ENCODE measurements at regions not wholly inside any gene's neighbourhood (a gene's known extent, or its start where the extent isn't known, plus 50 kb on each side); places are given as distances from the start of the nearest gene placed in this dataset.

GRCh38 chr5:87053146-87053545 is 214.5 kb upstream of the RASA1 start:
- H3K4me2 ChIP-seq (ENCODE audit: low read depth, low read length, poor library complexity, severe bottlenecking) = no peak overlapping the region
- H3K4me3 ChIP-seq (ENCODE audit: insufficient read depth, low read length, poor library complexity, severe bottlenecking) = no peak overlapping the region
- TF ChIP-seq EZH2phosphoT487 (conservative IDR thresholded peaks at IDR 0.05; ENCODE audit: low read length) (no peak), CTCF (IDR thresholded peaks at IDR 0.05; ENCODE audit: insufficient read depth, low read length, poor library complexity, severe bottlenecking) (no peak)
- H3K79me2 ChIP-seq (ENCODE audit: insufficient read depth, low read length) = no peaks in the 10 kb centered on the region
- H2AFZ ChIP-seq (ENCODE audit: low read depth, low read length, severe bottlenecking) = no peak overlapping the region
- H3F3A ChIP-seq (ENCODE audit: insufficient read depth) = no peaks in the 10 kb centered on the region
- H3K36me3 ChIP-seq (ENCODE audit: low read length) = no peaks in the 10 kb centered on the region
- H3K9me3 ChIP-seq (ENCODE audit: insufficient read depth, low read length) = no peaks in the 10 kb centered on the region
- H3K9ac ChIP-seq (ENCODE audit: low read length) = no peak overlapping the region
- no peaks in the 10 kb centered on the region for H3K9me2 ChIP-seq (replicated peaks; ENCODE audit: insufficient read depth, low read length)
- H3K27me3 ChIP-seq (ENCODE audit: low read length) = no peaks in the 10 kb centered on the region
- no peaks in the 10 kb centered on the region for H4K20me1 ChIP-seq (ENCODE audit: low read depth, low read length)
- H3K27ac ChIP-seq (ENCODE audit: low read depth, low read length) = no peak overlapping the region

- no peak overlapping the region for H3K27ac ChIP-seq (ENCODE audit: low read depth, low read length)
- no peaks in the 10 kb centered on the region for H3K36me3 ChIP-seq (ENCODE audit: low read length)
- no peaks in the 10 kb centered on the region for H3K79me2 ChIP-seq (ENCODE audit: insufficient read depth, low read length)
- no peak overlapping the region for H2AFZ ChIP-seq (ENCODE audit: low read depth, low read length, severe bottlenecking)
- H3K4me3 ChIP-seq (ENCODE audit: insufficient read depth, low read length, poor library complexity, severe bottlenecking) = no peak overlapping the region
- no peak for TF ChIP-seq CTCF (IDR thresholded peaks at IDR 0.05; ENCODE audit: insufficient read depth, low read length, poor library complexity, severe bottlenecking)
- no peak for TF ChIP-seq EZH2phosphoT487 (conservative IDR thresholded peaks at IDR 0.05; ENCODE audit: low read length)
- no peak overlapping the region for H3K9ac ChIP-seq (ENCODE audit: low read length)
- no peaks in the 10 kb centered on the region for H4K20me1 ChIP-seq (ENCODE audit: low read depth, low read length)
- H3K9me3 ChIP-seq (ENCODE audit: insufficient read depth, low read length) = no peaks in the 10 kb centered on the region
- H3K9me2 ChIP-seq (replicated peaks; ENCODE audit: insufficient read depth, low read length) = no peaks in the 10 kb centered on the region
- H3F3A ChIP-seq (ENCODE audit: insufficient read depth) = no peaks in the 10 kb centered on the region
- no peak overlapping the region for H3K4me2 ChIP-seq (ENCODE audit: low read depth, low read length, poor library complexity, severe bottlenecking)
- no peaks in the 10 kb centered on the region for H3K27me3 ChIP-seq (ENCODE audit: low read length)
Observed at GRCh38 chr5:87054821-87055220, 212.9 kb upstream of the RASA1 start.

GRCh38 chr5:87061046-87061445 is 206.6 kb upstream of the RASA1 start:
- no peak overlapping the region for H3K4me3 ChIP-seq (ENCODE audit: insufficient read depth, low read length, poor library complexity, severe bottlenecking)
- no peak overlapping the region for H3K27ac ChIP-seq (ENCODE audit: low read depth, low read length)
- H3K9me3 ChIP-seq (ENCODE audit: insufficient read depth, low read length) = no peaks in the 10 kb centered on the region
- no peak overlapping the region for H3K9ac ChIP-seq (ENCODE audit: low read length)
- H3K4me2 ChIP-seq (ENCODE audit: low read depth, low read length, poor library complexity, severe bottlenecking) = no peak overlapping the region
- no peaks in the 10 kb centered on the region for H3K36me3 ChIP-seq (ENCODE audit: low read length)
- no peak overlapping the region for H2AFZ ChIP-seq (ENCODE audit: low read depth, low read length, severe bottlenecking)
- H4K20me1 ChIP-seq (ENCODE audit: low read depth, low read length) = no peaks in the 10 kb centered on the region
- H3K79me2 ChIP-seq (ENCODE audit: insufficient read depth, low read length) = no peaks in the 10 kb centered on the region
- TF ChIP-seq CTCF (IDR thresholded peaks at IDR 0.05; ENCODE audit: insufficient read depth, low read length, poor library complexity, severe bottlenecking) (no peak), EZH2phosphoT487 (conservative IDR thresholded peaks at IDR 0.05; ENCODE audit: low read length) (no peak)
- no peaks in the 10 kb centered on the region for H3K9me2 ChIP-seq (replicated peaks; ENCODE audit: insufficient read depth, low read length)
- no peaks in the 10 kb centered on the region for H3K27me3 ChIP-seq (ENCODE audit: low read length)
- H3F3A ChIP-seq (ENCODE audit: insufficient read depth) = no peaks in the 10 kb centered on the region

- Histone ChIP-seq H2AFZ (ENCODE audit: low read depth, low read length, severe bottlenecking) (no peak overlapping the region), H3K9me2 (replicated peaks; ENCODE audit: insufficient read depth, low read length) (no peaks in the 10 kb centered on the region), H3K4me2 (ENCODE audit: low read depth, low read length, poor library complexity, severe bottlenecking) (no peak overlapping the region), H3K27ac (ENCODE audit: low read depth, low read length) (no peak overlapping the region), H3K79me2 (ENCODE audit: insufficient read depth, low read length) (no peaks in the 10 kb centered on the region), H3K4me3 (ENCODE audit: insufficient read depth, low read length, poor library complexity, severe bottlenecking) (no peak overlapping the region), H4K20me1 (ENCODE audit: low read depth, low read length) (no peaks in the 10 kb centered on the region), H3K27me3 (ENCODE audit: low read length) (no peaks in the 10 kb centered on the region), H3F3A (ENCODE audit: insufficient read depth) (no peaks in the 10 kb centered on the region), H3K9me3 (ENCODE audit: insufficient read depth, low read length) (no peaks in the 10 kb centered on the region), H3K9ac (ENCODE audit: low read length) (no peak overlapping the region), H3K36me3 (ENCODE audit: low read length) (no peaks in the 10 kb centered on the region)
- TF ChIP-seq EZH2phosphoT487 (conservative IDR thresholded peaks at IDR 0.05; ENCODE audit: low read length) = no peak
- no peak for TF ChIP-seq CTCF (IDR thresholded peaks at IDR 0.05; ENCODE audit: insufficient read depth, low read length, poor library complexity, severe bottlenecking)
Observed at GRCh38 chr5:87069311-87069710, 198.4 kb upstream of the RASA1 start.
